CD1c-positive myeloid dendritic cell (primary cell): ENCODE measurements at regions not wholly inside any gene's neighbourhood (a gene's known extent, or its start where the extent isn't known, plus 50 kb on each side); places are given as distances from the start of the nearest gene placed in this dataset.
"Not testable (repeated sequence)": the region's sequence is repeated elsewhere in the genome, so short reads cannot be mapped to it uniquely, and the experiment has no call there.

ENCODE experiments used
- DNase-seq: peaks from one replicate; pipeline ENCODE4 v3.0.0-alpha.2; 2016; ENCODE audit errors: extremely low spot score

DNA sequence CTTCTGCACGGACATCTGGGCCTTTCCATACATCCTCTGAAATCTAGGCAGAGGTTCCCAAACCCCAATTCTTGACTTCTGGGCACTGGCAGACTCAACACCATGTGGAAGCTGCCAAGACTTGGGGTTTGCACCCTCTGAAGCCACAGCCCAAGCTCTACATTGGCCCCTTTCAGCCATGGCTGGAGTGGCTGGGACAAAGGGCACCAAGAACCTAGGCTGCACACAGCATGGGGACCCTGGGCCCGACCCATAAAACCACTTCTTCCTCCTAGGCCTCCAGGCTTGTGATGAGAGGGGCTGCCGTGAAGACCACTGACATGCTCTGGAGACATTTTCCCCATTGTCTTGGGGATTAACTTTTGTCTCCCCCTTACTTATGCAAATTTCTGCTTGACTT is 158.0 kb downstream of the GNAI1 start:
- DNase-seq = not testable (repeated sequence)

DNA sequence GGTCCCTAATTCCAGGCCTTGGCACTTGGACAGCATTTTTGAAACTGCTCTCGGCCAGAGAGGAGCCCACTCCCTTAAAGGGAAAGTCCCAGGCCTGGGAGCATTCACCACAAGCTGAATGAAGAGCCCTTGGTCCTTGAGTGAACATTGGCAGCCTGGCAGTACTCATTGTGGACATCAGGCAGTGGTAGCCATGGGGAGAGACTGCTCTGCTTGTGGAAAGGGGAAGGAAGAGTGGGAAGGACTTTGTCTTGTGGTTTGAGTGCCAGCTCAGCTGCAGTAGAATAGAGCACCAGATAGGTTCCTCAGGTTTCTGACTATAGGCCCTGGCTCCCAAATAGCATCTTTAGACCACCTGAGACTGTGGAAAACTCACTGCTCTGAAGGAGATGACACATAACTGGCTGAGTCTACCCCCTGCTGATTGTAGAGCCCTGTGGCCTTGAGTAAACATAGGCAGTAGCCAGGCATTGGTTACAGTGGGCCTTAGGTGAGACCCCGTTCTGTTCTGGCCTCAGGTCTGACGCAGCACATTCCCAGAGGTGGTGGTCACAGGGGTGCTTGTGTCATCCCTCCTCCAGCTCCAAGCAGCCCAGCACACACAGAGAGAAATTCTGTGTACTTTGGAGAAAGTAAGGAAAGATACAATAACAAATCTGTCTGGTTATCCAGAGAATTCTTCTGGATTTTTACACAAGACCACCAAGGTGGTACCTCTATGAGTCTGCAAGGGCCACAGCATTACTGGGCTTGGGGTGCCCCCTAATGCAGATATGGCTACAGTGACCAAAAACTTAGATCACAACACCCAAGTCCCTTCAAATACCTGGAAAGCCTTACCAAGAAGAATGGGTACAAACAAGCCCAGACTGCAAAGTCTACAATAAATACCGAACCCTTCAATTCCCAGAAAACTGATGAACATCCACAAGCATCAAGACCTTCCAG is 153.8 kb downstream of the GNAI1 start:
- DNase-seq = no peak

DNA sequence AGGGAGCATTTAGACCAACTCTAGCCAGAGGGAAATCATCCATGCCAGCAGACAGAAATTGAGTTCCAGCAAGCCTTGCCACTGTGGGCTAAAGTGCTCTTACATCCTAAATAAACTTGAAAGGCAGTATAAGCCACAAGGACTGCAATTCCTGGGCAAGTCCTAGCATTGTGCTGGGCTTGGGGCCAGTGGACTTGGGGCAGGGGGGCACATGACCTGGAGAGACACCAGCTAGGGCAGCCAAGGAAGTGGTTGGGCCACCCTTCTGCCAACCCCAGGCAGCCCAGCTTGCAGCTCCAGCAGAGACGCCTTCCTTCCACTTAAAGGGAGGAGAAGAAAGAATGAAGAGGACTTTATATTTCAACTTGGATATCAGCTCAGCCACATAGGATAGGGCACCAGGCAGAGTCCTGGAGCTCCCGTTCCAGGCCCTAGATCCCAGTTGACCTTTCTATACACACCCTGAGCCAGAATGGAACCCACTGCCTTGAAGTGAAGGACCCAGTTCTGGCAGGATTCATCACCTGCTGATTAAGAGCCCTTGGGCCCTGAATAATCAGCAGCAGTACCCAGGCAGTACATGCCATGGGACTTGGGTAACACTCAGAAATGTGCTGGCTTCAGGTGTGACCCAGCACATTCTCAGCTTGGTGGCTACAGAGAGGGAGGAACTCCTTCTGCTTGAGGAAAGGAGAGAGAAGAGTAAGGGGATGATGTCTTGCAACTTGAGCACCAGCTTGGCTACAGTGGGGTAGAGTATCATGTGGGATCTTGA is 153.0 kb downstream of the GNAI1 start:
- DNase-seq = no peak

DNA sequence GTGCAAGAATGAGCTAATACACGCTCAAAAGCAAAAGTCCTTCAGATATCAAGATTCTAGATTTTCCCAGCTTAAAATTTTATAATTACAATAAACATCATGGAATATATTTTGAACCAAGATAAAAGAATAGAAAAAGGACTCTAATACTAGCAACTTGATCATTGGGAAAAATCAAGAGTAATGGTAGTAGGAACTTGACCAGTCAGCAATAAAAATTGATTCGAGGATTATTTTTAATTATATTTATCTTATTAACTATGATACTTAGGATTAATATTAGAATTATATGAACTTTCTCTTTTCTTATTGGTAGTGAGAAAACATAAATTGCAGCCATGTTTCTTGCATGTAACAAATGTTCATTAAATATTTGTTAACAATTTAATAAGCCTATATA is 152.0 kb downstream of the GNAI1 start:
- no peak for DNase-seq

DNA sequence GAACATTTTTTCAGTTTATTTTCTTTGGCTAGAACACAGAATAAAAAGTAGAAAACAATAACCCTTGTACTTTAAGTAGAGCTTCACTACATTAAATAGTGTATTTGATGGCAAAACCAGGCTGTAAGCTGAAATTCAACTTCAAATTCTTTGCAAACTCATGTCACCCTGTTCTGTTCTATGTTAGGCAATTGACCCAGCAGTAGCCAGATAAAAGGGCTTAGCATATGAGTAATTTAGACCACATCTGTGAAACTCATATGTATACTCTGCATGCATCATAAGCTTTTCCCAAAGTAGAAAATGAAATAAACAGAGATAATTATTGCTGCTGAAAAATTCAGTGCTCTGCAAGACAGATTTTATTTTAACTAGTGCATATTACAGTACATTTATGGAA is 150.2 kb downstream of the GNAI1 start:
- DNase-seq = no peak

DNA sequence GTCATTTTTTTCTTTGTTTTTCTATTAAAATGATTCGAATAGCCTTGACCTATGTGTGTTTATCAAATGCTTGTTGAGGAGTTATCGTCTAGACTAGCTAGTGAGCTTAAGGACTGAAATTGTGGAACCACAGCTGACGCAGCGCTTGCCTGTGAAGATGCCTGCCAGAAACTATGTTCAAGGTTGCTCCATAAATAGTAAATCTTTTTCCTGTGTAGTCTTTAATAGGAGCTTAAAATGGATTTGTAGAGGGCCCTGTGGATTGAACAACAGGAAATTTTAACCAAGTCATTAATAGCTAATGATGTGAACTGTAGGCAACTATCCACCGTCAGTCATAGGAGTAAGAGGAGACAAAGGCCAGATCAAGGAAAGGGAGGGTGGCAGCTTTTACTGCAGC is 145.1 kb downstream of the GNAI1 start:
- DNase-seq = no peak

DNA sequence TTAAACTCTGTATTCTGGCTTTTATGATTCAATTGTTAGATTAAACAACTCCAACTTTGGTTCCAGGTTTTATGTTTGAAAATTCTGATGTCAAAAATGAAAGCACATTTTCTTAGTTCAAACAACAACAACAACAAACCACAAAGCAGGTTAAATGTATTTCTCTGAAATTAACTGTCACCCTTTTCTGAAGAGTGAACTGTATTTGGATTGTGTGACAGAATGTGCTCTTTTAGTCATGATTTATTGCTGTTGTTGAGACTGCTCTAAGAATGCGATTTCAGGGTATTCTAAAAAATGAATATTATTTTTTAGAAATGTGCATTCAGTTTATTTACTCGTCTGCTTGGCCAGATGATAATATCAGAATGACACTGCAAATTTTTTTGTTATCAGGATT is 144.1 kb downstream of the GNAI1 start:
- DNase-seq = no peak

DNA sequence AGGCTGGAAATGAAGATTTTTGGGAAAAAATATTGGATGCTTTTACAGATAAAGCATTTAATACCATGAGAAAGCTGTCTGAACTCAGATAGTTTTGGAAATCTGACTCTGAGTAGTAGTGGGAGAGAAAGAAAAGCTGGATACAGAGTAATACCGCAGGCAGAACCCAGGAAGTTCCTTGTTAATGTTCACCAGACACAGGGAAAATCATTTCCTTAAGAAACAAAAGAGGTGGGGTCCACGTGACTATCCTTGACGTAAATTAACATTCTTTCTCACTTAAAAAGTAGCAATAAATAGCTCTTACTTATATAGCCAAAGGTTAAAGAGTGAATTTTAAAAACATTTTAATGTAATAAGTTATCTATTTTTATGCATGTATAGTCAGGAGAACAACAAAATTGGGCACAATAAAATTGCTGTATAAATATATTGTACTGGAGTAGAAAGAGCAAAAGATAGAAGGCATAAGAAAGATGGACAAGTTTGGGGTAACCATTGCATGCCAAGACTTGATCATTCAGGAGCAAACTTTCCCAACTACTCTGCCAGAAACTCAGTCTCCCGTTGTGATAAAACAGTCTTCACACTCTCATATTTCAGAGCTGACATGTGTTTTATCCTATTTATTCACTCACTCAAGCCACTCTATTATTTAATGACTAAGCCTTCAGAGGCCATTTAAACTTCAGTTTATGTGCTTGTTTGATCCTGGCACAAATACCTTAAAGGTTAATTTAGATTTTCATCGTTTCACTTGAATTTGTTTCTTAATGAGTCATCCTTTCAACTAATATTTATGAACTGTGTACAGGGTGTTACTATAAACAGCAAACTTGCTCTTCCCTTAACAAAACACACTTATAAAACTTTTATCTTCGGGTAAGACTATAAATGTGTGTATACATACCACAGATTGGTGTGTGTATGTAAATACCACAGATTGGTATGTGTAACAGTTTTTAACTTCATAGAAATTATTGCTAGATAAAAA is 143.1 kb downstream of the GNAI1 start:
- no peak for DNase-seq
